ENCODE measurements at regions not wholly inside any gene's neighbourhood (a gene's known extent, or its start where the extent isn't known, plus 50 kb on each side); places are given as distances from the start of the nearest gene placed in this dataset.
"Not testable (repeated sequence)": the region's sequence is repeated elsewhere in the genome, so short reads cannot be mapped to it uniquely, and the experiment has no call there.

DNA sequence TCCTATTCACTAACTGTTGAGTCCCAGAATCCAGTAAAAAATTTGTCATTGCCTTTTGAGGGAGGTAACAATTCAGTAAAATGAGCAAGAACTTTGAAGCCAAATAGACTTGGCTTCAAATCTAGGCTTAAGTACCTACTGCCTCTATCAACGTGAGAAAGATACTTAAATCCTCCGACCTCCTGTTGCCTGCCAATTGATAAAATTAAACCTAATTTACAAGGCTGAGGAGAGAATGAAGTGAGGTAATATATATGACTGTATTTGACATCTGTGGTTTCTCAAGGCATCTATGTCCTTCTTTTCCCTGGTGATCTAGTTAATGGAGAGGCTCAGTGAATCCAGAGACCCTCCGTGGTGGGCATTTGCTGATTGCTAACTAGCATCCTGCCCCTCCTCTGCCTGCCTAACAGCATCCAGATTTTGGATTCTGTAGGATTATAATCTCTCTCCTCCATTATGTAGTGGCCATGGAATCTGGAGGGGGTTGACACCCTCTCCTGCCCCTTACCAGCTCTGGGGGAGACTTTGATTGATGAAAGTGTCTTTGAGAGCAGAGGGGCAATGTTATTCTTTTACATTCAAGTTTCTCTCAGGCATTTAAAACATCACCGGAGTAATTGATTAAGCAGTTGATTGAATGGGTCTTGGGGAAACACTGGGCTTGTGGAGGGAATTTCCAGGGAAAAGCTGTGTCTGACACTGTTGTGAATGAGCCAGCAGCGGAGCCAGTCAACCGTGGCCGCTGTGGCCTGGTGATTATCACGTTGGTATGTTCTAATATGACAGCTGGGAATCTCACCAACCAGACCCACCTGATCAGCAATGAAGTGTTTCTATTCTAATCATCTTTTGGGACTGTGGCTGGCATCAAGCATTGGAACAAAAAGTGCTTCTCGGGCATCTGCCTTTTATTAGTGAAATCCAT, 140.7 kb upstream of the FAM78B start:
- DNase-seq: no peak

GRCh38 chr1:166316306-166316705, 149.5 kb upstream of the FAM78B start:
- not testable (repeated sequence) for DNase-seq

DNA sequence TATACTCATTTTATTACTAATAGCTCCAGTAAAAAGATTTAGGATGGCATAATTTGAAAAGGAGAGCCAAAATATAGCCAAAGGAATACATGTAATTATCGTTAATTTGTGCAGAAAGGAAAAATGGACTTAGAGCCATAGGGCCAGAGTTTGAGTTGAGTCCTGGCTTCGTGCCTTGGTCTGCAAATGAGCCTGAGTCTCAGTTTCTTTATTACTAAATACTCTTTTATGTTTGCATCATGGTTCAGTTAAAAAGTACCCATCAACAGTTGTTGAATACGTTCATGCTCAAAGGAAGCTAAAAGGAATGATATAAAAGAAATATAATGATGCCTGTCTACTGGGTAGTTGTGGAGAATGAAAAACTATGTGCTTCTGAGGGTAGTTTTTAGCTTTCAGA, 155.7 kb upstream of the FAM78B start:
- no peak for DNase-seq

GRCh38 chr1:166327886-166328285, 161.1 kb upstream of the FAM78B start:
- no peak for DNase-seq

GRCh38 chr1:166328956-166329355, 162.2 kb upstream of the FAM78B start:
- DNase-seq: no peak

DNA sequence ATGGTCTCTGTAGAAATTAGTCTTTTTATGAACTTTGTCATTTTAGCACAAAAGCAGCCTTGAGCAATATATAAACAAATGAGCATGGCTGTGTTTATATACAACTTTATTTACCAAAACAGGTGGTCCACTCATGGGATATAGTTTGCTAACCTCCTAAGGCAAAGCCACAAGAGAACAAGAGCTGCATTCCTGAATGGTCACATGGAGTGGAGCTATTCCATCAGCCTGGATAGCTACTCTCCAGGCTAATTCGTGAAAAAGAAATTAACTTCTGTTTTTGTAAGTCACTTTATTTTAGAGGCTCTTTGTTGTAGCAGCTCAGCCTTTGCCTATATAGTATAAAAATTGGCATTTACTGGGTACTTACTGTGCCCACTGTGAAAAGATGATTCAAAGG, 163.3 kb upstream of the FAM78B start:
- DNase-seq: no peak

DNA sequence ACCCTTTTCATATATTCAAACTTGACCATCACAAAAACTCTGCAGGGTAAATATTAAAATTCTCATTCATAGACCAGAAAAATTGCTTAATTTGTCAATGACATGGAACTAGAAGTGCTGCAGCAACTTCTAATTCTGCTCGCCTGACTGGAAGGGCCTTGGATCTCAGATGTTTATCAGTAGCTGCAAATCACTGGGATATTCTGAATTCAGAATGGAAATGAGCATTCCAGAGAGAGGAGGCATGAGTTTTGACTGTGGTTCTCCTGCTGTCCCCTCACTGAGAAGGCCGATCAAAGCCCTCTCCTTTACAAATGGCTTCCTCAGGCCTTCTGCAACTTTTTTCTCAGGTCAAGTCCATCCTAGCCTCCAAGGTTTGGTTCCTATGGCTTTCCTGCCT, 171.3 kb upstream of the FAM78B start:
- DNase-seq: no peak

GRCh38 chr1:166340709-166341108, 173.9 kb upstream of the FAM78B start:
- no peak for DNase-seq

DNA sequence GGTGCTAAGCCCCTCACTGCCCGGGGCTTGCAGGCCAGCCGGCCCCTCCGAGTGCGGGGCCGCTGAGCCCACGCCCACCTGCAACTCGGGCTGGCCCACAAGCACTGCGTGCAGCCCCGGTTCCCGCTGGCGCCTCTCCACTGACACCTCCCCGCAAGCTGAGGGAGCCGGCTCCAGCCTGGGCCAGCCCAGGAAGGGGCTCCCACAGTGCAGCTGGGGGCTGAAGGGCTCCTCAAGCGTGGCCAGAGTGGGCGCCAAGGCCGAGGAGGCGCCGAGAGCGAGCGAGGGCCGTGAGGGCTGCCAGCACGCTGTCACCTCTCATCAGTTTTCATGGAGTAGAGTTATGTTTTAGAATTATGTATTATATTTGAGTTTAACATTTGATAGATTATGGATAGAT, 176.5 kb upstream of the FAM78B start:
- DNase-seq: no peak

DNA sequence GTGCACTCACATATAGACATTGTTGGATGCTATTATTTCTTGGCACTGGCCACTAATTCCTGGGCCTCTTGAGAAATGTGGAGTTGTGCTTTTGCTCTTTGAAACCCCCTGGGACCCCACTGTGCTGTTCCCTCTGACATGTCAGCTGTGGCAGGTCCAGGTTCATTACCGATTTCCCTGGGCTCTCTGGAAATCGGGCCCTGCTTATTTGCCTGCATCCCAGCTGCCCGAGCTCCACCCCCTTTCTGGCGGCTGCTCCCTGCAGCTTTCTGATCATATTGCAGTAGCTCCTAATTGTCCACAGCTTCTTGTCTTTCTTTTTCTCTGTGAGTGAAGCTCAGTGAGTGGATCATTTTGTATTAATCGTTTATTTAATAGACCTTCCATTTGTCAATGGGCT, 183.7 kb upstream of the FAM78B start:
- DNase-seq: no peak

DNA sequence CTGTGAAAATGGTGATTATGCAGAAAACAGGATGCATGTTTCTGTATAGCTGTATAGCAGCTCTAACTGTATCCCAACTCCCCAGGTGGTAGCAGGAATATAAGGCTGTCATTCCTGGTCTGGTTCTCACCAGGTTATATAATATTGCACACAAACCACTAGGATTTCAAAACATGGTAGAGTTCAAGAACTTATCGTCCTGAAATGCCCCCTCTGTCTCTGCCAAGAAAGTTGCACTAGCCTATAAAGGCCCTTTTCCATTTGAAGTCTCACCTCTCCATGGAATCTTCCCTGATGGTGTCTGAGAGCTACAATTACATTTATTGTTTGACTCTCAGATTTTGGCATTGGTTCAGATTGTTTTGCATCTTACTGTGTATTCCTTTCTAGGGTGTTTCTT, 184.9 kb upstream of the FAM78B start:
- DNase-seq: no peak

- DNase-seq: no peak
Observed at GRCh38 chr1:166353213-166353612, 186.4 kb upstream of the FAM78B start.

DNA sequence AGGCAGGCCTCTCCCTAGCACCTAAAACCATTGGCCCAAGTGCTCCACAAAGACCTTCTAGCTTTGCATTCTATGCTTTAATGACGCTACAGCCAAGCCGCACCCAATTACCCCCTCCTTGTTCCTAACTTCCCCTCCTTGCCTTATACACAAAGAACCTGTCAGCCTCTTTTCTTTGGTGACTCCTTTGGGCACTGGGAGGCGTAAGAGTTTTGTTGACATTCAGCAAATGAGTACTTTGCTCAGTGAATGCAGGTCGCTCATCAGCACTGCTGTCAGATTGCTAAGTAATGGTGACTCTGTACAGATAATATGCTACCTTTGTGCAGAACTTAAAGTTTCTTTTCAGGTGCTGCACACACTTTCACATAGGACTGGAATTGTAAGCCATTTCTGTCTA, 187.6 kb upstream of the FAM78B start:
- DNase-seq: no peak

DNA sequence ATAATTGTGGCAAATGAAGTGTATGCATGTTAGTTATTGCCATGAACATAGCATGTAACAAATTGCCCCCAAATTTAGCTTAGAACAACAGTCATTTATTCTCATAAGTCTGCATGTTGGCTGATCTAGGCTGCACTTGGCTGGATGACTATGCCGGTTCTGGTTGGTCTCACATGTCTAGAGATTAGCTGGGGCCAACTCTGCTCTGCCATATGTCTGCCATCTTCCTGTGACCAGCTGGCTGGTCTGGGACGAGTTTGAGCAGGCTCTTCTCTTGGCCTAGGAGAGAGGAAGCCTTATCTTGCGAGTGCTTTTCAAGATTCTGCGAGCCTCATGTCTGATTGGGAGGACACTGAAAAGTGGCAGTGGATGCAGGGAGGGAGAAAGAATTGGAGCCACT, 198.3 kb upstream of the FAM78B start:
- no peak for DNase-seq

- no peak for DNase-seq
Observed at GRCh38 chr1:166368030-166368429, 201.2 kb upstream of the FAM78B start.

GRCh38 chr1:166377896-166378295, 211.1 kb upstream of the FAM78B start:
- DNase-seq: no peak

DNA sequence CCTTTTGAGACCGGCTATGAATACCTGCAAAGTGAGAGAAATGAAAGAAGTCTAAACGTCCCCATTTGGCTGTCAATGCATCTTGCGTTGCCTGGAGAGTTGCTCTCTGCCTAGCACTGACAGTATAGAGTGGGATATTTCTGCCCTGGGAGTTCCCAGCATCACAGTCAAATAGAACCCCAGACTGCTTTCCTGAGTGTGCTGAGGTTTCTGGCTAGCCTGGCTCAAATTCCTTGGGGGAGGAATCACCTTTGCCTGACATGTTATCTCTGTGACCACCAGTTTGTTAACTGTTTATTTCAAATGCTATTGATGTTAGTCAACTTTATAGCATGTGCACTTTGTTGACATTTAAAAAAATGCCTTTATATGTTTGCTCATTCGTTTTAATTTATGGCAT, 212.0 kb upstream of the FAM78B start:
- no peak for DNase-seq

DNA sequence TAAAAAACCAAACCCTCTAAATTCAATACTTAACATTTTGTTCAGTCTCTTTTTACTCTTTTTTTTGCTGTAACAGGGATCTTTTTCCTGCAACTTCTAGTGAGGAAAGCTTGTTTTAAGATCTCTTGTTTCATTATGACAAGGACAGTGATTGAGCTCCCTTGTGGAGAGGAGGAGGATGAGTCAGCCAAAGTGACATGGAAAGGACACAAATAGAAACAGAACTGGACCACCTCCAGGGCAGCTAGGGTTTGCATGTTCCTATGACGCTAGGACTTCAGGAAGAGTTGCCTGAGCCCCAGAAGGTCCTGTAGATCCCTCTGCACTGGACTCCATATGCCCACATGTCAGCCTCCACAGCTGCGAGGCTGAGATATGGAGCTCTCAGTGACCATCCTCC, 212.6 kb upstream of the FAM78B start:
- DNase-seq: no peak

GRCh38 chr1:166383137-166383536, 216.3 kb upstream of the FAM78B start:
- no peak for DNase-seq

DNA sequence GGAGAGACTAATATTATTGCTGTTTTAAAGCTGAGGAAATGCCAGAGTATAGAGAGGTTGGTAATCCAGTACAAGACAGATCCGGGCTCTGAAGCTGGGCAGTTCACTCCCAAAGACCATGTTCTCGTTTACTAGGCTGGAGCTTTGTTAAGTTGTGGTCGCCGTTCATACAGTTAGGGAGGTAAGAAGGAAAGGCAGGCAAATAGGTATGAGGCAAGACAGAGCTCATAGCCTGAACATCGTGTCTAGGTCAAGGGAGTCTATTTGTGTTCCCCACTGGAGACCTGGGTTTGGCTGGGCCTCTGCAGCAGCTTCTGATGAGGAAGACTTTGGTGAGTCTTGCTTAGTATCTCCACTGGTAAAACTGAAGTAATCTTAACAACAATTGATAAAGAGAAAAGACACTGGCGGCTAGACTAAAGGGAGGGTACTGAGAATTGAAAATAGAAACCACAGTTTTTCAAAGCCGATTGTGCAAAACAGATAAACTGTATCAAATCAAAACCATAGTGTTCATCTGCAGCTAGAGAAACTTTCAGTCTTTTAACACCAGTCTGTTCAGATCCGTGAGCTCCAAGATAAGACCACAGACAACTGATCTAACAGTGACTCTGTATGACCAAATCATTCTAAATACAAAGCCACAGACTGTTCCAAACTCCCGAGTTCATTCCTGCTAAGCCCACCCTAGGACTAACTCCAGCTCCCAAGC, 217.0 kb upstream of the FAM78B start:
- no peak for DNase-seq

GRCh38 chr1:166384948-166385347, 218.1 kb upstream of the FAM78B start:
- DNase-seq: no peak

DNA sequence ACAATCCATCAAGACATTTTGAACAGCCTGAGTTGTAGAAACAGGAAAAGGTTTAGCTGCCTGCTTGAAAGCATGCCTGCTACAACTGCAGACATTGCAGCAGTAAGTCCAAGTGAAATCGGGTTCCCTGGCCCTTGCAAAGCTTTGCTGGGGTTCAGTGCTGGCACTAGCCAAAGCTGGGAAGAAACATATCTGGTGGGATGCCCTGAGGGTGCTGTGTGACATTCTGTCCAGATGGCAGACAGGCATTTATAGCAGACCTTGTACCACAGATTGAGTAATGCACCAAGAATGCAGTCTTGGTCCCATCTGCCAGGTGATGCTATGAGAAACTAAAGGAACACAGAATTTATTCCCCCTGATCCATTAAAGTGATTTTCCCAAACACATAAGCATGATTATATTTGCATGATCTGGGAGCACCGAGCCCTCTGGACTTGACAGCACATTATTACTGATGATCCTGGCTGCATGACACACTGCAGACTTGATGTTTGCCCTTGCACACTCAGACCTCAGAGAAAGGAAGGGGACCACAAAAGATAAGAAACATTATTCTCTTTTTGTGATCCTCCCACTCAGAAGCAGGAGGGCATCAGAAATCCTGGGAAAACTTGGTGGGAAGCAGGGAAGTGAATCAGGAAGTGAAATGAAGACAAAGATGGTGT, 223.7 kb upstream of the FAM78B start:
- no peak for DNase-seq

- DNase-seq: no peak
Observed at GRCh38 chr1:166391279-166392066, 224.7 kb upstream of the FAM78B start.

All from NCI-H2029 treated with DMSO at 0.1 percent for 48 hours (cell line).